ENCODE measurements at regions not wholly inside any gene's neighbourhood (a gene's known extent, or its start where the extent isn't known, plus 50 kb on each side); places are given as distances from the start of the nearest gene placed in this dataset.

DNA sequence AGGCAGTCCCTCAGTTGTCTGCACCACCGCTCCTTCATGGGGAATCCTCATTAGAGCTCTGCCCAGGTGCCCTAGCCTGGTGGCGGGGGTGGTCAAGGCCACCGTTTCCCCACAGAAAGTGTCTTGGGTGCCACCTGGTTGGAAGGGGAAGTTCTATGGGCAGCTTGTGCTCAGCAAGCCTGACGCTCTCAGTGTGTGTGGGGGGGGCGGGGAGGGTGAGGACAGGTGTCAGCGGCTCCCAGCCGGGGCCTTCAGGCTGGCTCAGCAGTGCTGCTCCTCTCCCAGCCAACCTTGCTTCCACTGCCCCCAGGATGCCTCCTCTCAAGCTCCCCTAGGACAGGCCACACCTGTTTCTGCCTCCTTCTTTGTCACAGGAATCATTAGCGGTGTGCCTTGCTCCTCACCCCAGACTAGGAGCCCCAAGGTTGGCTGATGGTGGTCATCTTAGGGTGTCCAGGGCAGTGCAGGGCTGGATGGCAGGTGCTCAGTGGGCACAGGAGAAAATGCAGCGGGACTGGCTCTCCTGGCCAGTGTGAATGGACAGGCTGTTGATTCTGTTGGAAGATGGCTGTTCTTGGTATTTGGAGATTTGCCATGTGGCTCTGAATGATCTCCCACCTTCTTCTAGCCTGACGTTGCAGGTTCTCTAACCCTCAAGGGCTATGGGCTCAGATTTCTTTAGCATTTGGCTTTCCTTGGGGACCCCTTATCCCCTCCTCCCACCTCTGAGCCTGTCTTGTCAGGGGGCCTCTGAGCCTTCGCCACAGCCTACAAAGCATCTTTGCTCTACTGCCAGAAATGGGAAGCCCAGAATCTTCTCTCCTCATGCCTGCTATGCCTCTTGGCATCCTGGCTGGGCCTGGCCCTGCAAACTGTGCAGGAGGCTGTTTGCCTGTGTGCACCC, 185.8 kb upstream of the HS6ST1 start:
- H3K4me2 ChIP-seq = no peak overlapping the region
- H4K20me1 ChIP-seq (ENCODE audit: insufficient read depth) = no peaks in the 10 kb centered on the region
- TF ChIP-seq, protein P1, sequence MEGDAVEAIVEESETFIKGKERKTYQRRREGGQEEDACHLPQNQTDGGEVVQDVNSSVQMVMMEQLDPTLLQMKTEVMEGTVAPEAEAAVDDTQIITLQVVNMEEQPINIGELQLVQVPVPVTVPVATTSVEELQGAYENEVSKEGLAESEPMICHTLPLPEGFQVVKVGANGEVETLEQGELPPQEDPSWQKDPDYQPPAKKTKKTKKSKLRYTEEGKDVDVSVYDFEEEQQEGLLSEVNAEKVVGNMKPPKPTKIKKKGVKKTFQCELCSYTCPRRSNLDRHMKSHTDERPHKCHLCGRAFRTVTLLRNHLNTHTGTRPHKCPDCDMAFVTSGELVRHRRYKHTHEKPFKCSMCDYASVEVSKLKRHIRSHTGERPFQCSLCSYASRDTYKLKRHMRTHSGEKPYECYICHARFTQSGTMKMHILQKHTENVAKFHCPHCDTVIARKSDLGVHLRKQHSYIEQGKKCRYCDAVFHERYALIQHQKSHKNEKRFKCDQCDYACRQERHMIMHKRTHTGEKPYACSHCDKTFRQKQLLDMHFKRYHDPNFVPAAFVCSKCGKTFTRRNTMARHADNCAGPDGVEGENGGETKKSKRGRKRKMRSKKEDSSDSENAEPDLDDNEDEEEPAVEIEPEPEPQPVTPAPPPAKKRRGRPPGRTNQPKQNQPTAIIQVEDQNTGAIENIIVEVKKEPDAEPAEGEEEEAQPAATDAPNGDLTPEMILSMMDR (conservative IDR thresholded peaks at IDR 0.05; ENCODE audit: low read depth, low read length) = no peak
- H2AFZ ChIP-seq (ENCODE audit: low read depth) = no peak overlapping the region
- no peak overlapping the region for H3K4me3 ChIP-seq (IDR thresholded peaks at IDR 0.05; ENCODE audit: insufficient read depth, low read depth, low read length)
- H3K9ac ChIP-seq = no peak overlapping the region
- no peak overlapping the region for H3K27ac ChIP-seq
- H3K27me3 ChIP-seq (ENCODE audit: insufficient read depth, low read depth) = no peaks in the 10 kb centered on the region
- H3K4me1 ChIP-seq (ENCODE audit: low read depth, poor library complexity, severe bottlenecking) = no peaks in the 10 kb centered on the region
- H3K36me3 ChIP-seq (ENCODE audit: insufficient read depth) = no peaks in the 10 kb centered on the region
- no peaks in the 10 kb centered on the region for H3K79me2 ChIP-seq (ENCODE audit: insufficient read depth, low read depth)

DNA sequence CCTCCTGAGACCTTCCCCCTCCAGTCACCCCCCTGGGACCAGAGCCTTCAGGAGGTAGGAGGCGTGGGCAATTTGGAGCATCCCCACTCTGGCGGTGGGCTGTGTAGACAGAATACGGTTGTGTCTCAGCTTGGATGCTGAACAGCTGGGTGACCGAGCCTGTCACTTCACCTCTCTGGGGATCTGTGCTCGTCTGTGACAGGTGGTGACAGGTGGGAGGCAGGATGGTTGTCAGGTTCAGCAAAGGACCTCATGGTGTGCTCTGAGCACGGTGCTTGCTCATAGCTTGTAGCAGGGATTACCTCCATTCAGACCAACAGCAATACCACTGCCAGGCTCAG, 186.5 kb upstream of the HS6ST1 start:
- Histone ChIP-seq H3K27ac (no peak overlapping the region), H3K79me2 (ENCODE audit: insufficient read depth, low read depth) (no peaks in the 10 kb centered on the region), H3K27me3 (ENCODE audit: insufficient read depth, low read depth) (no peaks in the 10 kb centered on the region), H2AFZ (ENCODE audit: low read depth) (no peak overlapping the region), H3K36me3 (ENCODE audit: insufficient read depth) (no peaks in the 10 kb centered on the region), H4K20me1 (ENCODE audit: insufficient read depth) (no peaks in the 10 kb centered on the region), H3K9ac (no peak overlapping the region), H3K4me2 (no peak overlapping the region), H3K4me3 (IDR thresholded peaks at IDR 0.05; ENCODE audit: insufficient read depth, low read depth, low read length) (no peak overlapping the region), H3K4me1 (ENCODE audit: low read depth, poor library complexity, severe bottlenecking) (no peaks in the 10 kb centered on the region)
- TF ChIP-seq, protein P1 (conservative IDR thresholded peaks at IDR 0.05; ENCODE audit: low read depth, low read length) = no peak

DNA sequence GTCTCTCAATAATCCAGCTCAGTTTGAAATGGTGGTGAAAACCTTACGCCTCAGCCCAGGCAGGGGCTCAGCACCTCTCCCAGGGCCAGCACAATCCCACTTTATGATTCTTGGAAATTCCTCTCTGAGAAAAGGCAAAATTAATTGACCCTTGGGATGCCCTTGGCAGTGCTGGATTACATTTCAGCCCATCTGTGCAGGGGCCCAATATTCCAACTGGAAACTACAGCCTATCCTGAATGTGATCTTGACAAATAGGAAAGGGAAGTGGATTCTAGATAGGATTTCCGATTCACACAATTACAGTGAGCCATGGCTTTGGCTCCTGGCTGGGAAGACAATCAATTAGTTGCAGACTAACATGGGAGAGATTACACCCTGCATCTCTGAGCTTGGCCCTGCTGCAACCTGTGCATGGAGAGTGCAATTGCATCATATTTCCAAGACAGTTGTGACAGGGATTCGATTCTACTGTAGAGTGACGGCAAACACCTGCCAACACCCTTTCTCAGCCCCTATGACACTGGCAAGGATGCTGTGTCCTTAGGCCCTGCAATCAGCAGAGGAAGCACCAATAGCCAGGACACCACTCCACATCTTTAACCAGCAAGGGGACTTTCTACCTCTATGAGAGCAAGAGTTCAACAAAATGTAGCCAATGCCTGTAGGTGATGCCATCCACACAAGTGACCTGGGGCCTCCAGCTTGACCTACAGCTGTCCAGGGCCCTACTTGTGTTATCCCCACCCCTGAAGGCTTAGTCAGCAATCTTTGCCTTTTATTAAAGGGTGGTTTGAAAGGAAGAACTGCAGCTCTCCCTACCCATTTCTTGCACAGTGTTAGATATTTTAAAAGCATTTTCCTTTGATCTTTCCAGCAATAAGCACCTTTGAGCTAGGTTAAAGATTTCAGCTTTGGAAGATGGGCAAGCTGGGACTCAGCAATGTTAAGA, 187.2 kb upstream of the HS6ST1 start:
- Histone ChIP-seq H3K9ac (no peak overlapping the region), H3K27me3 (ENCODE audit: insufficient read depth, low read depth) (no peaks in the 10 kb centered on the region), H3K27ac (no peak overlapping the region), H3K4me2 (no peak overlapping the region), H3K79me2 (ENCODE audit: insufficient read depth, low read depth) (no peaks in the 10 kb centered on the region), H3K36me3 (ENCODE audit: insufficient read depth) (no peaks in the 10 kb centered on the region), H2AFZ (ENCODE audit: low read depth) (no peak overlapping the region), H3K4me1 (ENCODE audit: low read depth, poor library complexity, severe bottlenecking) (no peaks in the 10 kb centered on the region), H3K4me3 (IDR thresholded peaks at IDR 0.05; ENCODE audit: insufficient read depth, low read depth, low read length) (no peak overlapping the region), H4K20me1 (ENCODE audit: insufficient read depth) (no peaks in the 10 kb centered on the region)
- TF ChIP-seq, protein P1 (conservative IDR thresholded peaks at IDR 0.05; ENCODE audit: low read depth, low read length) = no peak

DNA sequence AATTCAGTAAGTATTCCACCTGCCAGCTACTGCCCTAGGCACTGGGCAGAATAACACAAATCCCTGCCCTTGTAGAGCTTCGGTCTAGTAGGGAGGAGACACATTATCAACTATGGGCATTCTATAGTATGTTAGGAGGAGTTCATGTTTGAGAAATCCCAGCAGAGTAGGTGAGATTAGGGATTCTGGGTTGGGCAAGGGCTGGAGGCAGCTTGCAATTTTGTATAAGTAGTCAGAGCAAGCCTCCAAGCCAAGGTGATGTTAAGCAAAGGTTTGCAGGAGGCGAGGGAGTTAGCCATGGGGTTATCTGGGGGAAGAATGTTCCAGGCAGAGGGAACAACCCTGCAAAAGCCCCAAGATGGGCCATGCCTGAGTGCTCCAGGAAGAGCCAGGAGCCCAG, 187.9 kb upstream of the HS6ST1 start:
- Histone ChIP-seq H3K27me3 (ENCODE audit: insufficient read depth, low read depth) (no peaks in the 10 kb centered on the region), H2AFZ (ENCODE audit: low read depth) (no peak overlapping the region), H3K4me3 (IDR thresholded peaks at IDR 0.05; ENCODE audit: insufficient read depth, low read depth, low read length) (no peak overlapping the region), H3K4me2 (no peak overlapping the region), H3K27ac (no peak overlapping the region), H4K20me1 (ENCODE audit: insufficient read depth) (no peaks in the 10 kb centered on the region), H3K4me1 (ENCODE audit: low read depth, poor library complexity, severe bottlenecking) (no peaks in the 10 kb centered on the region), H3K79me2 (ENCODE audit: insufficient read depth, low read depth) (no peaks in the 10 kb centered on the region), H3K9ac (no peak overlapping the region), H3K36me3 (ENCODE audit: insufficient read depth) (no peaks in the 10 kb centered on the region)
- TF ChIP-seq, protein P1 (conservative IDR thresholded peaks at IDR 0.05; ENCODE audit: low read depth, low read length) = no peak

Measured in KMS-11 (cell line).